ENCODE measurements at regions not wholly inside any gene's neighbourhood (a gene's known extent, or its start where the extent isn't known, plus 50 kb on each side); places are given as distances from the start of the nearest gene placed in this dataset.

GRCh38 chr6:26198722-26199056 lies 111.5 kb downstream of the HFE start:
- DNase-seq = no peak

GRCh38 chr6:26199057-26199772 lies 112.0 kb downstream of the HFE start:
- peak; percentile 95 for DNase-seq

GRCh38 chr6:26199773-26200764 lies 112.8 kb downstream of the HFE start:
- no peak for DNase-seq

- no peak for DNase-seq
These were observed 113.9 kb downstream of the HFE start for GRCh38 chr6:26200918-26201721.

- DNase-seq = no peak
These were observed 115.0 kb downstream of the HFE start for GRCh38 chr6:26202201-26202611.

- no peak for DNase-seq
These were observed 115.8 kb downstream of the HFE start for GRCh38 chr6:26202811-26203583.

- DNase-seq = peak; percentile 99
These were observed 117.3 kb downstream of the HFE start for GRCh38 chr6:26204332-26205160.

GRCh38 chr6:26205161-26205624 lies 118.0 kb downstream of the HFE start:
- DNase-seq = peak; percentile 87

- DNase-seq = peak; percentile 79
These were observed 118.7 kb downstream of the HFE start for GRCh38 chr6:26205625-26206574.

- DNase-seq = peak; percentile 29
These were observed 119.9 kb downstream of the HFE start for GRCh38 chr6:26206868-26207801.

GRCh38 chr6:26211963-26212362 lies 124.7 kb downstream of the HFE start:
- no peak for DNase-seq

GRCh38 chr6:26213334-26214075 lies 126.3 kb downstream of the HFE start:
- DNase-seq = no peak

GRCh38 chr6:26214803-26215584 lies 127.8 kb downstream of the HFE start:
- peak; percentile 59 for DNase-seq

GRCh38 chr6:26215585-26216358 lies 128.5 kb downstream of the HFE start:
- DNase-seq = peak; percentile 82

GRCh38 chr6:26216359-26216885 lies 129.2 kb downstream of the HFE start:
- DNase-seq = no peak

All from retina (tissue), 1 donor.